MM.1S (cell line): ENCODE measurements at regions not wholly inside any gene's neighbourhood (a gene's known extent, or its start where the extent isn't known, plus 50 kb on each side); places are given as distances from the start of the nearest gene placed in this dataset.

Experiments
- DNase-seq: peaks from one replicate; pipeline ENCODE4 v3.0.0-alpha.2; 2015
- H2AFZ ChIP-seq: fragments of 300-600 bp; sonication (generic); 2 replicates; pipeline ENCODE4 v1.6.0; 2016; ENCODE audit warnings: antibody characterized with exemption, low read length
- H3F3A ChIP-seq: fragments of 300-600 bp; sonication (generic); 2 replicates; pipeline ENCODE4 v1.6.1; 2016; ENCODE audit warnings: mild to moderate bottlenecking, antibody characterized with exemption, low read length, moderate library complexity, mixed read lengths; ENCODE audit not compliant: insufficient read depth
- H3K27ac ChIP-seq: fragments of 300-600 bp; sonication (generic); 2 replicates; pipeline ENCODE4 v1.5.1; 2016; ENCODE audit warnings: mild to moderate bottlenecking, low read length
- H3K27me3 ChIP-seq: fragments of 300-600 bp; sonication (generic); replicated peaks from 2 replicates; pipeline ENCODE4 v1.6.0; 2016; ENCODE audit warnings: low read length; ENCODE audit not compliant: insufficient read depth
- H3K36me3 ChIP-seq: fragments of 300-600 bp; sonication (generic); replicated peaks from 2 replicates; pipeline ENCODE4 v1.6.1; 2016; ENCODE audit warnings: mild to moderate bottlenecking, low read length, mixed read lengths; ENCODE audit not compliant: insufficient read depth
- H3K4me1 ChIP-seq: fragments of 300-600 bp; sonication (generic); 2 replicates; pipeline ENCODE4 v1.6.1; 2016; ENCODE audit warnings: low read length, mixed read lengths
- H3K4me2 ChIP-seq: fragments of 300-600 bp; sonication (generic); 2 replicates; pipeline ENCODE4 v1.6.0; 2016; ENCODE audit warnings: low read depth, low read length
- H3K4me3 ChIP-seq: fragments of 300-600 bp; sonication (generic); 2 replicates; pipeline ENCODE4 v1.5.1; 2016; ENCODE audit warnings: low read length, mixed read lengths
- H3K79me2 ChIP-seq: fragments of 300-600 bp; sonication (generic); 2 replicates; pipeline ENCODE4 v1.6.1; 2016; ENCODE audit warnings: mixed run types, low read length, mixed read lengths
- H3K9ac ChIP-seq: fragments of 300-600 bp; sonication (generic); 2 replicates; pipeline ENCODE4 v1.6.1; 2016; ENCODE audit warnings: low read length, mixed read lengths
- H3K9me2 ChIP-seq: fragments of 300-600 bp; sonication (generic); replicated peaks from 2 replicates; pipeline ENCODE4 v1.6.1; 2016; ENCODE audit warnings: mild to moderate bottlenecking, low read length, mixed read lengths; ENCODE audit not compliant: insufficient read depth
- H3K9me3 ChIP-seq: fragments of 300-600 bp; sonication (generic); replicated peaks from 2 replicates; pipeline ENCODE4 v1.6.1; 2016; ENCODE audit warnings: mild to moderate bottlenecking, low read length, mixed read lengths; ENCODE audit not compliant: insufficient read depth
- H4K20me1 ChIP-seq: fragments of 300-600 bp; sonication (generic); 2 replicates; pipeline ENCODE4 v1.6.1; 2016; ENCODE audit warnings: mild to moderate bottlenecking, low read length, moderate library complexity, mixed read lengths; ENCODE audit not compliant: insufficient read depth
- EZH2 ChIP-seq: fragments of 300-600 bp; sonication (generic); optimal IDR thresholded peaks from 2 replicates; pipeline ENCODE3; 2017; ENCODE audit warnings: low read depth, mild to moderate bottlenecking, antibody characterized with exemption, low read length, mixed read lengths
- EZH2phosphoT487 ChIP-seq: fragments of 300-600 bp; sonication (generic); IDR thresholded peaks from 2 replicates; pipeline ENCODE4 v1.6.1; 2018; ENCODE audit warnings: antibody characterized with exemption, low read length
- TF ChIP-seq, protein P1 (sequence below): fragments of 300-600 bp; sonication (generic); IDR thresholded peaks from 2 replicates; pipeline ENCODE4 v1.5.1; 2016; ENCODE audit warnings: antibody characterized with exemption, low read length, mixed read lengths

DNA sequence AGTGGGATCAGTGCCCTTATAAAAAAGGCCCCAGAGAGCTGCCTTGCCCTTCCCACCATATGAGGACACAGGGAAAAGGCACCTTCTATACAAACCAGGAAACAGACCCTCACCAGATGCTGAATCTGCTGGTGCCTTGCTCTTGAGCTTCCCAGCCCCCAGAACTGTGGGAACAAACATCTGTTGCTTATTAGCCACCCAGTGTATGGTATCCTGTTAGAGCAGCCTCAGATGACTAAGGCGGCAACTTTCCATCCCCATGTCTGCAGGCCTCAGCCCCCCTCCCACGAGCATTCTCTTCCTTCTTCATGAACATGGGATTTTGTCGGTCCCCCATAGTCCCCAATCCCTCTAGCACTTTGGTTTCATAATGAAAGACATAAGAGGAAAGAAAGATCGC is 202.5 kb upstream of the GAS1 start:
- Histone ChIP-seq H3K79me2 (no peaks in the 10 kb centered on the region), H4K20me1 (no peaks in the 10 kb centered on the region), H3K27ac (no peak overlapping the region), H3K9me3 (no peaks in the 10 kb centered on the region), H3K9ac (no peak overlapping the region), H3K4me1 (no peaks in the 10 kb centered on the region), H3K36me3 (no peaks in the 10 kb centered on the region), H3F3A (no peaks in the 10 kb centered on the region), H2AFZ (no peak overlapping the region), H3K9me2 (no peaks in the 10 kb centered on the region), H3K4me3 (no peak overlapping the region), H3K27me3 (no peaks in the 10 kb centered on the region), H3K4me2 (no peak overlapping the region)
- TF ChIP-seq EZH2phosphoT487 = no peak
- TF ChIP-seq EZH2 = no peak
- TF ChIP-seq, protein P1, sequence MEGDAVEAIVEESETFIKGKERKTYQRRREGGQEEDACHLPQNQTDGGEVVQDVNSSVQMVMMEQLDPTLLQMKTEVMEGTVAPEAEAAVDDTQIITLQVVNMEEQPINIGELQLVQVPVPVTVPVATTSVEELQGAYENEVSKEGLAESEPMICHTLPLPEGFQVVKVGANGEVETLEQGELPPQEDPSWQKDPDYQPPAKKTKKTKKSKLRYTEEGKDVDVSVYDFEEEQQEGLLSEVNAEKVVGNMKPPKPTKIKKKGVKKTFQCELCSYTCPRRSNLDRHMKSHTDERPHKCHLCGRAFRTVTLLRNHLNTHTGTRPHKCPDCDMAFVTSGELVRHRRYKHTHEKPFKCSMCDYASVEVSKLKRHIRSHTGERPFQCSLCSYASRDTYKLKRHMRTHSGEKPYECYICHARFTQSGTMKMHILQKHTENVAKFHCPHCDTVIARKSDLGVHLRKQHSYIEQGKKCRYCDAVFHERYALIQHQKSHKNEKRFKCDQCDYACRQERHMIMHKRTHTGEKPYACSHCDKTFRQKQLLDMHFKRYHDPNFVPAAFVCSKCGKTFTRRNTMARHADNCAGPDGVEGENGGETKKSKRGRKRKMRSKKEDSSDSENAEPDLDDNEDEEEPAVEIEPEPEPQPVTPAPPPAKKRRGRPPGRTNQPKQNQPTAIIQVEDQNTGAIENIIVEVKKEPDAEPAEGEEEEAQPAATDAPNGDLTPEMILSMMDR = no peak
- DNase-seq = no peak

DNA sequence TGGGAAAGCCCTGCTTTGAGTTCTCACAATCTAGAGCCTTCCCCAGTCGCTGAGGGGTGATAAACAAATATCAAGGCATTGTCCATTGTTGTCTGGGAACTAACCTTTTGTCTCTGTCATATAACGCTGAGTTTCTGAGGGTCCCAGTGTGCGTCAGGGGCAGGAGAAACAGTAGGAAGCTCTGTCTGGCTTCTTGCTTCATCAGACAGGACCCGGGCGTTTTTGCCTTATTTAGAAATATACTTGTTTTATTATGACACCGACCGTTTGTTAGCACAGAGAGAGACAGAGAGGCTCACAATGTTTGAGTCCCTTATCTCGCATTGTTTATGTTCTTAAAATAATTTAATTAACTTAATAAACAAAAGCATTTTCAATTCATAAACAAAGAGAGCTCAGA is 204.9 kb upstream of the GAS1 start:
- H3F3A ChIP-seq = no peaks in the 10 kb centered on the region
- TF ChIP-seq, protein P1 = no peak
- no peak for DNase-seq

DNA sequence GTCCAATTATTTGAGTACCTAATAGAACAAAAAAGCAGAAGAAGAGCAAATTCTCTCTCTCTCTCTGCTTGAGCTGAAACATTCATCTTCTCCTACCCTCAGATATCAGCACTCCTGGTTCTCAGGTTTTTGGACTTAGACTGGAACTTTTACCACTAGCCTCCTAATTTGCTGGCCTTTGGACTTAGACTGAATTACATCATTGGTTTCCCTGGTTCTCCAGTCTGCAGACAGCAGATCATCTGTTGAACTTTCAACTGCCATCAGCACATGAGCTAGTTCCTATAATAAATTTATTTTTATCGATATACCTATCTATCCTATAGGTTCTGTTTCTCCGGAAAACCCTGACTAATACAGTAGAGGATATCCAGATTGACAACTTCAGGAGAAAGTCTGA is 208.9 kb upstream of the GAS1 start:
- H3K9me2 ChIP-seq = no peaks in the 10 kb centered on the region
- no peaks in the 10 kb centered on the region; the same call in 1 of the 2 replicates for H3K9me3 ChIP-seq
- H3F3A ChIP-seq = no peaks in the 10 kb centered on the region
- H4K20me1 ChIP-seq = no peaks in the 10 kb centered on the region
- DNase-seq = no peak
- H3K4me3 ChIP-seq = no peak overlapping the region
- no peak overlapping the region for H3K9ac ChIP-seq
- no peaks in the 10 kb centered on the region for H3K27me3 ChIP-seq
- no peak overlapping the region for H3K27ac ChIP-seq
- no peak overlapping the region for H2AFZ ChIP-seq
- no peak for TF ChIP-seq EZH2phosphoT487
- TF ChIP-seq EZH2 = no peak
- TF ChIP-seq, protein P1 = no peak
- H3K4me1 ChIP-seq = no peaks in the 10 kb centered on the region
- no peak overlapping the region for H3K4me2 ChIP-seq
- H3K36me3 ChIP-seq = no peaks in the 10 kb centered on the region
- no peaks in the 10 kb centered on the region for H3K79me2 ChIP-seq

More for the DNA sequence above, 204.9 kb upstream of the GAS1 start:
- Histone ChIP-seq H3K9me2 (no peaks in the 10 kb centered on the region), H3K4me2 (no peak overlapping the region), H3K79me2 (no peaks in the 10 kb centered on the region), H3K36me3 (no peaks in the 10 kb centered on the region), H2AFZ (no peak overlapping the region), H4K20me1 (no peaks in the 10 kb centered on the region), H3K9ac (no peak overlapping the region), H3K27ac (no peak overlapping the region), H3K27me3 (no peaks in the 10 kb centered on the region), H3K4me3 (no peak overlapping the region), H3K9me3 (no peaks in the 10 kb centered on the region), H3K4me1 (no peaks in the 10 kb centered on the region)
